ENCODE measurements at regions not wholly inside any gene's neighbourhood (a gene's known extent, or its start where the extent isn't known, plus 50 kb on each side); places are given as distances from the start of the nearest gene placed in this dataset.

DNA sequence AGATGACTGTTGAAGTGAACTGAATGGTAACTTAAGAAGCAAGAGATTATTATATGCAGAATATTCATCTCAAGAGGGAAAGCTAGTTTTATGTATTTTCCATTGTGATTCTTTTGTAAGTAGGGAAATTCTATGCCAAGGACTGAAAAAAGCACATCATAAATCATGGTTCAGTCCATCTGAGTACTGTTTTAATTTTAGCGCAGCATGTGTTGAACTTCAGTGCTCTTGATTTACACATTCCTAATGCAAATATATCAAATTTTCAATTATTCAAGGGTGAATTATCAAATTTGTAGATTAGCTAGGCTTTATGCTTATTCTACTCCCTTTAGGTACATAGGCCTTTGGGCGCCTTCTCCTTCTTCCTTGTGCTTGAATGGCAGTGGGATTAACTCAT, 50.3 kb upstream of the TCF12 start:
- TF ChIP-seq, protein P1, sequence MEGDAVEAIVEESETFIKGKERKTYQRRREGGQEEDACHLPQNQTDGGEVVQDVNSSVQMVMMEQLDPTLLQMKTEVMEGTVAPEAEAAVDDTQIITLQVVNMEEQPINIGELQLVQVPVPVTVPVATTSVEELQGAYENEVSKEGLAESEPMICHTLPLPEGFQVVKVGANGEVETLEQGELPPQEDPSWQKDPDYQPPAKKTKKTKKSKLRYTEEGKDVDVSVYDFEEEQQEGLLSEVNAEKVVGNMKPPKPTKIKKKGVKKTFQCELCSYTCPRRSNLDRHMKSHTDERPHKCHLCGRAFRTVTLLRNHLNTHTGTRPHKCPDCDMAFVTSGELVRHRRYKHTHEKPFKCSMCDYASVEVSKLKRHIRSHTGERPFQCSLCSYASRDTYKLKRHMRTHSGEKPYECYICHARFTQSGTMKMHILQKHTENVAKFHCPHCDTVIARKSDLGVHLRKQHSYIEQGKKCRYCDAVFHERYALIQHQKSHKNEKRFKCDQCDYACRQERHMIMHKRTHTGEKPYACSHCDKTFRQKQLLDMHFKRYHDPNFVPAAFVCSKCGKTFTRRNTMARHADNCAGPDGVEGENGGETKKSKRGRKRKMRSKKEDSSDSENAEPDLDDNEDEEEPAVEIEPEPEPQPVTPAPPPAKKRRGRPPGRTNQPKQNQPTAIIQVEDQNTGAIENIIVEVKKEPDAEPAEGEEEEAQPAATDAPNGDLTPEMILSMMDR (IDR thresholded peaks at IDR 0.05; ENCODE audit: insufficient read depth, low read depth, low read length): no peak
- no peak for DNase-seq (ENCODE audit: low read depth)
- no peak overlapping the region for H3K4me3 ChIP-seq (ENCODE audit: low read depth, low read length)

DNA sequence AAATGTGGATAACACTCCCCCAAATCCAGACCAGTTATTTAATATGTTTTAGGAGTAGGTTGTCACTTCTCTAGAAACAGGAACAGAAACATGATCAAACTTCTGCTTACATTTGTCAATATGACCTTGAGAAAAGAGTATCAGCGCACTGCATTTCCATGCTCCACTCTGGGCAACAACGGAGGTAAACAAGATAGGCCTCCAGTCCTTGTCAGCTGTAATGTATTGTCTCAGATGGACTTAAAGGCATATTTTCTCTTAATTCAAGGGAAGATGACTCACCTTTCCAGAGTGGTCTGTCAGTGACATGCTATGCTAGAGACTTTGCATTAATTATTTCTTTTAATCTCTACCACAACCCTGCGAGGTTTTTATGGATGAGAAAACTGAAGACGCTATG, 51.6 kb upstream of the TCF12 start:
- TF ChIP-seq, protein P1 (IDR thresholded peaks at IDR 0.05; ENCODE audit: insufficient read depth, low read depth, low read length): no peak
- no peak overlapping the region for H3K4me3 ChIP-seq (ENCODE audit: low read depth, low read length)
- no peak for DNase-seq (ENCODE audit: low read depth)

DNA sequence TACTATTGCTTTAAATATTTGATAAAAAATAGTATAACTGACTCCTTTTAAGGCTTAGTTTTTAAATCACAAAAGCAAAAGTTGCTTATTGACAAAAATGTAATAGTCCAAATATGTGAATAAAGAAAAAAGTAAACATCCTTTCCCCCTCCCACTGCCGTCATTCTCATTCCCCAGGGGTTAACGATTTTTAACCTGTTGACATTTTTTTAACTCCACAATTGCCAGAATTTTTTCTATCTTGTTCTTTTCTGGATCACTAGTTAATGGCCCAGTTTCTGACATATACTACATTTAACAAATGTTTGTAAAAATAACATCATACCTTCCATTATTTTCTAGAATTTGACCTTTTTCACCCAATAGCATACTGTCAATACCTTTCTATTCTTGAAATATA, 60.6 kb upstream of the TCF12 start:
- TF ChIP-seq, protein P1 (IDR thresholded peaks at IDR 0.05; ENCODE audit: insufficient read depth, low read depth, low read length): no peak
- DNase-seq (ENCODE audit: low read depth): no peak
- H3K4me3 ChIP-seq (ENCODE audit: low read depth, low read length): no peak overlapping the region

DNA sequence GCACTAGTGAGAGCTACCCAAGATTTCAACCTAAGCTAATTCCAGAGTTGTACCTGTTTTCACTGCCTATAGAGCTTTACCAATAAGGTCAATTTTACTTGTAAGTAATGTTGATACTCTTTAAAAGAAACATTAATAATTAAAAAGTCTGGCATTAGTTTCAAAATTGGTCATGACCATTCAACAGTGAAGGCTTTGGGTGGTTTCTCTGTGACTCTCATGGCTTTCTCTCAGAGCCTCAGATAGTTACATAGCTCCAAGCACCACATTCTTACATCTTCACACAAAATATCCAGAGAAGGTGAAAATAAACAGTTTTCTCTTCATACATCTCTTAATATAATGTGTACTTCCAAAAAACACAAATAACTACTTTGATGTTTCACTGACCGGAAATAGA, 61.5 kb upstream of the TCF12 start:
- TF ChIP-seq, protein P1 (IDR thresholded peaks at IDR 0.05; ENCODE audit: insufficient read depth, low read depth, low read length): no peak
- no peak overlapping the region for H3K4me3 ChIP-seq (ENCODE audit: low read depth, low read length)
- DNase-seq (ENCODE audit: low read depth): no peak

DNA sequence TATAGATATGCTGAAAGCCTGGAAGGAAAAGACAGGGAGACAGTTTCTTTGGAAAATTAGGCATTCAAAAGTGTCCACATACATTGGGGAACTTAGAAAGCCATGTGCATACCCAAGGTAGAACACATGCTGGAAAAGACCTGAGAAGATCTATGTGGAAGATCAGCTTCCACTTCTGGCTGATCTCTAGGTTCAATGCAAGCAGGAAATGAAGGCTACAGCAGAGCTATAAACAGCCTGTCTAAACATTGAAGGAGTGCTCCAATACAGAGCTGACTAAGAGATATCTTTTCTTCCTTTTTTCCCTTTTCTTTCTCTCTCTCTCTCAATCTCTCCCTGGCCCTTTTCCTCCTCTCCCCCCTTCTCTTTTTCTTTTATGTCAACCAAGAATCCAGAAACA, 73.6 kb upstream of the TCF12 start:
- TF ChIP-seq, protein P1 (IDR thresholded peaks at IDR 0.05; ENCODE audit: insufficient read depth, low read depth, low read length): no peak
- no peak for DNase-seq (ENCODE audit: low read depth)
- no peak overlapping the region for H3K4me3 ChIP-seq (ENCODE audit: low read depth, low read length)

DNA sequence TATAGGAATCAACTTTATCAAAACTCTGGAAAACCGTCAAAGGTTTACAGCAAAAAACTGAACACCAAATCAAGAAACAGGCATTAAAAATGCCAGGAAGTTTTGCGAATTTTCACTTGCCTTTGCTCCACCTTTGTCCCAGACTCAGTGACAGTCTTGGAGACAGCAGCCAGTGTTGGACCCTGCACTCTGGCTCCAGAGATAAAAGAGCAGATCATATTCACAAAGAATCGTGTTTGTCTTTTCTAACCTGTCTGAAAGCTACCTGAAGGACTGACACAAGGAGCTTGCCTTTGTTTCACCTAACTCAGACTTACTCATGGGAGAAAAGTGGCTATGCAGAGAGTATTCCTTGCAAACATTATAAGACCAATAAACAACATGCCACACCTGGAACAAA, 74.0 kb upstream of the TCF12 start:
- no peak overlapping the region for H3K4me3 ChIP-seq (ENCODE audit: low read depth, low read length)
- TF ChIP-seq, protein P1 (IDR thresholded peaks at IDR 0.05; ENCODE audit: insufficient read depth, low read depth, low read length): no peak
- DNase-seq (ENCODE audit: low read depth): no peak

DNA sequence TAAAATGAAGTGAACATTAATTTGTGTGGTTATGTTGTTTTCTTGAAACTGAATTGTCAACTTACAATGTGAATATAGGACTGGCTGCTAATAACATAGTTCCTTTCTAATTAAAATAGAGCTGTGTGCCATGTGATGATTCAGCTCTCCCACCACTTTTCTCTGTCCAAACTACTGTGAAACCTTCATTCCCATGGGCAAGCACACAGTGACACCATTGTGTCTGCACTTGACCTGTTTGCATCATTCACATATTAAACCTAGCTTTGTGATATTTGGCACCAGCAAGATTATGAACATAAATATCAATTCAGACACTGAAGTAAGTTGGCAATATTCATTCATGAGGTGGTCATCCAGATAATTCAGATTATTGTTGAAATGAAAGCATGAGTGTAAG, 78.8 kb upstream of the TCF12 start:
- no peak overlapping the region for H3K4me3 ChIP-seq (ENCODE audit: low read depth, low read length)
- TF ChIP-seq, protein P1 (IDR thresholded peaks at IDR 0.05; ENCODE audit: insufficient read depth, low read depth, low read length): no peak
- DNase-seq (ENCODE audit: low read depth): no peak

Data from fibroblast of villous mesenchyme (primary cell).